HCT116 (cell line): ENCODE measurements at regions not wholly inside any gene's neighbourhood (a gene's known extent, or its start where the extent isn't known, plus 50 kb on each side); places are given as distances from the start of the nearest gene placed in this dataset.

Source experiments
- ATAC-seq: fragments of 200-7000 bp; cut with Tn5 transposase; 2 replicates; pipeline ENCODE4 v1.9.1; 2020; ENCODE audit warnings: mild to moderate bottlenecking, moderate library complexity
- BruUV-seq: library from RNA; stranded (reverse); fragments of 400-500 nt; replicated peaks from 2 replicates; lab custom pipeline; 2021; lab: Mats Ljungman, UMichigan
- CTCF ChIA-PET: fragments of 300-600 bp; sonication (Branson Sonifier 250); formaldehyde crosslinking; loops from one replicate; lab custom pipeline; 2021; ENCODE audit warnings: antibody characterized with exemption; lab: Charles Lee
- POLR2A ChIA-PET: fragments of 300-600, 350-600 bp; sonication (Branson Sonifier 250); formaldehyde crosslinking; loops from one replicate; lab custom pipeline; 2021; ENCODE audit warnings: antibody characterized with exemption; lab: Charles Lee
- RAD21 ChIA-PET, 2 experiments: fragments of 300-600 bp; sonication (Branson Sonifier 250); formaldehyde crosslinking; loops; one replicate each; lab custom pipeline; 2023; ENCODE audit warnings: low total read pairs in 2 of 2; ENCODE audit not compliant: uncharacterized antibody in 2 of 2, unreplicated experiment in 2 of 2, low non-redundant PET in 1 of 2; lab: Charles Lee
- DNase-seq: peaks from one replicate; pipeline ENCODE4 v3.0.0-alpha.2; 2010; ENCODE audit warnings: low read depth, low spot score
- H2AFZ ChIP-seq: fragments of 200-600 bp; shearing (Covaris generic), sonication (generic); 2 replicates; pipeline ENCODE4 v1.6.1; 2017; ENCODE audit warnings: low read depth, mixed run types, mixed read lengths, antibody characterized with exemption, low read length; ENCODE audit not compliant: poor library complexity, severe bottlenecking
- H3K27ac ChIP-seq: 2 replicates; pipeline ENCODE4 v1.5.1; 2012; ENCODE audit warnings: low read depth, low read length
- H3K27me3 ChIP-seq: fragments of 200-600 bp; sonication (generic); 2 replicates; pipeline ENCODE4 v1.6.1; 2016; ENCODE audit warnings: mixed run types, low read length, mixed read lengths; ENCODE audit not compliant: insufficient read depth
- H3K36me3 ChIP-seq, 2 experiments: fragments of 200-500 bp in 1 of 2; fragments of 200-600 bp in 1 of 2; sonication (Bioruptor generic) in 1 of 2; sonication (generic) in 1 of 2; 2 replicates each; pipeline versions ENCODE4 v1.5.1 to v1.6.1; 2014 to 2016; ENCODE audit warnings: low read length in 2 of 2, inconsistent platforms in 1 of 2, mixed read lengths in 1 of 2, mixed run types in 1 of 2; ENCODE audit not compliant: insufficient read depth in 2 of 2, control insufficient read depth in 1 of 2
- H3K4me1 ChIP-seq, 2 experiments: fragments of 200-600 bp in 1 of 2; sonication (generic) in 1 of 2; 2 replicates each; pipeline versions ENCODE4 v1.5.1 to v1.6.1; 2012 to 2017; ENCODE audit warnings: low read length in 2 of 2, inconsistent platforms in 1 of 2, mild to moderate bottlenecking in 1 of 2, mixed read lengths in 1 of 2, mixed run types in 1 of 2, moderate library complexity in 1 of 2; ENCODE audit not compliant: insufficient read depth in 2 of 2, control insufficient read depth in 1 of 2
- H3K4me2 ChIP-seq: fragments of 200-600 bp; sonication (generic); 2 replicates; pipeline ENCODE4 v1.6.1; 2017; ENCODE audit warnings: mixed run types, low read length, mixed read lengths
- H3K4me3 ChIP-seq, 2 experiments: fragments of 200-600 bp in 1 of 2; sonication (generic) in 1 of 2; replicated peaks in 1 of 2; 2 replicates each; pipeline ENCODE4 v1.5.1; 2011 to 2016; ENCODE audit warnings: low read length in 2 of 2, control low read depth in 1 of 2, low read depth in 1 of 2, mild to moderate bottlenecking in 1 of 2, mixed read lengths in 1 of 2, mixed run types in 1 of 2
- H3K79me2 ChIP-seq: fragments of 200-600 bp; sonication (generic); 2 replicates; pipeline ENCODE4 v1.6.1; 2017; ENCODE audit warnings: mild to moderate bottlenecking, mixed run types, low read length, moderate library complexity, mixed read lengths; ENCODE audit not compliant: insufficient read depth
- H3K9ac ChIP-seq: fragments of 200-600 bp; sonication (generic); 2 replicates; pipeline ENCODE4 v1.6.1; 2016; ENCODE audit warnings: low read length, mixed read lengths
- H3K9me2 ChIP-seq: fragments of 200-600 bp; sonication (generic), shearing (Covaris generic); 2 replicates; pipeline ENCODE4 v1.6.1; 2017; ENCODE audit warnings: mixed run types, mild to moderate bottlenecking, moderate library complexity; ENCODE audit not compliant: insufficient read depth
- H3K9me3 ChIP-seq, 2 experiments: fragments of 200-500 bp in 1 of 2; fragments of 200-600 bp in 1 of 2; sonication (Bioruptor generic) in 1 of 2; sonication (generic) in 1 of 2; 2 replicates each; pipeline ENCODE4 v1.6.1; 2014 to 2017; ENCODE audit warnings: low read length in 2 of 2, mixed read lengths in 2 of 2, inconsistent platforms in 1 of 2, low read depth in 1 of 2, mild to moderate bottlenecking in 1 of 2, mixed run types in 1 of 2, moderate library complexity in 1 of 2; ENCODE audit not compliant: control insufficient read depth in 1 of 2, insufficient read depth in 1 of 2
- H4K20me1 ChIP-seq: fragments of 200-600 bp; sonication (generic), shearing (Covaris generic); 2 replicates; pipeline ENCODE4 v1.6.1; 2017; ENCODE audit warnings: mixed run types, mild to moderate bottlenecking, moderate library complexity; ENCODE audit not compliant: insufficient read depth
- CTCF ChIP-seq, 3 experiments: fragments of 200-600 bp in 1 of 3; sonication (generic) in 1 of 3; IDR thresholded peaks in 2 of 3; conservative IDR thresholded peaks in 1 of 3; 2 replicates each; pipeline ENCODE4 v1.5.1; 2012 to 2017; ENCODE audit warnings: low read depth in 2 of 3, low read length in 2 of 3, antibody characterized with exemption in 1 of 3, borderline replicate concordance in 1 of 3, control low read depth in 1 of 3, mild to moderate bottlenecking in 1 of 3, mixed read lengths in 1 of 3, mixed run types in 1 of 3, moderate library complexity in 1 of 3; ENCODE audit not compliant: insufficient read depth in 1 of 3
- EGR1 ChIP-seq: IDR thresholded peaks from 2 replicates; pipeline ENCODE4 v1.6.1; 2012; ENCODE audit warnings: low read depth
- ELF1 ChIP-seq: IDR thresholded peaks from 2 replicates; pipeline ENCODE4 v1.6.1; 2012; ENCODE audit warnings: low read depth, borderline replicate concordance
- EZH2 ChIP-seq: fragments of 200-600 bp; sonication (generic); IDR thresholded peaks from 2 replicates; pipeline ENCODE4 v1.6.1; 2017; ENCODE audit warnings: antibody characterized with exemption, mixed run types
- EZH2phosphoT487 ChIP-seq: fragments of 200-600 bp; IDR thresholded peaks from 2 replicates; pipeline ENCODE4 v1.6.1; 2018; ENCODE audit warnings: antibody characterized with exemption, borderline replicate concordance
- FOSL1 ChIP-seq: IDR thresholded peaks from 2 replicates; pipeline ENCODE4 v1.6.1; 2012; ENCODE audit warnings: low read depth
- JUND ChIP-seq: IDR thresholded peaks from 2 replicates; pipeline ENCODE4 v1.6.1; 2012
- MAX ChIP-seq: IDR thresholded peaks from 2 replicates; pipeline ENCODE4 v1.6.1; 2012
- POLR2AphosphoS5 ChIP-seq: IDR thresholded peaks from 2 replicates; pipeline ENCODE4 v1.6.1; 2011; ENCODE audit warnings: mild to moderate bottlenecking, low read depth, low read length, moderate library complexity
- RAD21 ChIP-seq: IDR thresholded peaks from 2 replicates; pipeline ENCODE4 v1.6.1; 2012; ENCODE audit warnings: low read depth, mild to moderate bottlenecking
- REST ChIP-seq: IDR thresholded peaks from 2 replicates; pipeline ENCODE4 v1.6.1; 2012; ENCODE audit warnings: low read depth
- SP1 ChIP-seq: IDR thresholded peaks from 2 replicates; pipeline ENCODE4 v1.6.1; 2012; ENCODE audit warnings: low read depth
- SRF ChIP-seq: IDR thresholded peaks from 2 replicates; pipeline ENCODE4 v1.6.1; 2012; ENCODE audit warnings: low read depth
- ZFX ChIP-seq: fragments of 450-650 bp; IDR thresholded peaks from 2 replicates; pipeline ENCODE4 v1.6.1; 2017
- ZNF274 ChIP-seq: fragments of 200-500 bp; sonication (Bioruptor generic); IDR thresholded peaks from 2 replicates; pipeline ENCODE4 v1.6.1; 2014; ENCODE audit warnings: mild to moderate bottlenecking, low read depth, low read length, inconsistent platforms
- intact Hi-C: fragments of 100-400 bp; cut with micrococcal nuclease; formaldehyde crosslinking; loops from 2 replicates; pipeline ENCODE4 v1.10.0; 2022

- Histone ChIP-seq H2AFZ (no peak overlapping the region), H3K9me3 (no peaks in the 10 kb centered on the region), H3K27ac (no peak overlapping the region), H4K20me1 (no peaks in the 10 kb centered on the region), H3K4me2 (no peak overlapping the region), H3K4me3 (no peak overlapping the region), H3K4me1 (peaks cover 30 to 39% of the 10 kb centered on the region in 2 experiments), H3K36me3 (no peaks in the 10 kb centered on the region), H3K27me3 (no peaks in the 10 kb centered on the region), H3K9ac (no peak overlapping the region), H3K9me2 (no peaks in the 10 kb centered on the region), H3K79me2 (no peaks in the 10 kb centered on the region)
- ChIA-PET POLR2A (no interaction called here), CTCF (no interaction called here), RAD21 (no interaction called here)
- ATAC-seq (no peak), DNase-seq (no peak)
- no TSS peak for BruUV-seq
- intact Hi-C loops = no loop called here
- TF ChIP-seq EGR1 = no peak
- TF ChIP-seq SRF = no peak
- no peak for TF ChIP-seq SP1
- TF ChIP-seq JUND = no peak
- TF ChIP-seq EZH2 = no peak
- TF ChIP-seq ZFX = no peak
- TF ChIP-seq POLR2AphosphoS5 = no peak
- TF ChIP-seq ELF1 = no peak
- TF ChIP-seq RAD21 = no peak
- TF ChIP-seq EZH2phosphoT487 = no peak
- TF ChIP-seq ZNF274 = no peak
- no peak for TF ChIP-seq REST
- no peak for TF ChIP-seq FOSL1
- TF ChIP-seq MAX = no peak
- TF ChIP-seq CTCF (IDR thresholded peaks at IDR 0.05 in 2 of 3, conservative IDR thresholded peaks at IDR 0.05 in 1 of 3; ENCODE audit: borderline replicate concordance in 1 of 3, insufficient read depth in 1 of 3, low read depth in 2 of 3, low read length in 2 of 3) = no peak
These were observed 74.4 kb upstream of the ZCCHC2 start for GRCh38 chr18:62448426-62448825.
